Naive B cell (primary cell): ENCODE measurements at regions not wholly inside any gene's neighbourhood (a gene's known extent, or its start where the extent isn't known, plus 50 kb on each side); places are given as distances from the start of the nearest gene placed in this dataset.

ENCODE experiments used
- ATAC-seq, 2 donors: fragments of 150-1000 bp; cut with Tn5 transposase; 2 replicates each; pipeline ENCODE4 v1.10.0; 2021; ENCODE audit warnings: low read depth in 2 of 2, mild to moderate bottlenecking in 2 of 2, moderate library complexity in 2 of 2
- DNase-seq: peaks from one replicate; pipeline ENCODE4 v3.0.0; 2022
- H3K27ac Mint-ChIP-seq, 6 donors: one replicate each; pipeline ENCODE4 v1.8.0; 2020 to 2022; ENCODE audit warnings: mild to moderate bottlenecking in 6 of 6, mixed read lengths in 6 of 6, moderate library complexity in 5 of 6, inconsistent platforms in 2 of 6
- H3K27me3 Mint-ChIP-seq, 3 donors: one replicate each; pipeline ENCODE4 v1.8.0; 2021 to 2022; ENCODE audit warnings: mixed read lengths in 3 of 3, mild to moderate bottlenecking in 1 of 3
- H3K36me3 Mint-ChIP-seq, 2 donors: one replicate each; pipeline ENCODE4 v1.8.0; 2020 to 2022; ENCODE audit warnings: mixed read lengths in 2 of 2, inconsistent platforms in 1 of 2, mild to moderate bottlenecking in 1 of 2
- H3K4me1 Mint-ChIP-seq, 3 donors: one replicate each; pipeline ENCODE4 v1.8.0; 2020 to 2022; ENCODE audit warnings: mixed read lengths in 3 of 3, inconsistent platforms in 1 of 3, mild to moderate bottlenecking in 1 of 3, moderate library complexity in 1 of 3
- H3K4me3 Mint-ChIP-seq, 8 donors: one replicate each; pipeline ENCODE4 v1.8.0; 2020 to 2022; ENCODE audit warnings: mild to moderate bottlenecking in 8 of 8, mixed read lengths in 8 of 8, moderate library complexity in 8 of 8, inconsistent platforms in 2 of 8
- H3K9me3 Mint-ChIP-seq, 7 donors: one replicate each; pipeline ENCODE4 v1.8.0; 2020 to 2022; ENCODE audit warnings: mixed read lengths in 7 of 7, mild to moderate bottlenecking in 5 of 7, inconsistent platforms in 2 of 7, moderate library complexity in 1 of 7

GRCh38 chr2:172328103-172328841, 99.1 kb upstream of the ITGA6 start:
- H3K36me3 Mint-ChIP-seq = no peaks in the 10 kb centered on the region
- peaks cover 0 to 9% (median 0%) of the 10 kb centered on the region in 3 donors for H3K4me1 Mint-ChIP-seq
- H3K27ac Mint-ChIP-seq = no peak overlapping the region
- H3K4me3 Mint-ChIP-seq = no peak overlapping the region
- H3K9me3 Mint-ChIP-seq = peaks cover 0 to 3% (median 0%) of the 10 kb centered on the region in 7 donors
- peaks cover 0 to 3% (median 0%) of the 10 kb centered on the region in 3 donors for H3K27me3 Mint-ChIP-seq
- DNase-seq (no peak), ATAC-seq (no peak)

- DNase-seq (no peak), ATAC-seq (no peak)
- Mint-ChIP-seq H3K27me3 (peaks cover 0 to 3% (median 0%) of the 10 kb centered on the region in 3 donors), H3K36me3 (no peaks in the 10 kb centered on the region), H3K9me3 (peaks cover 0 to 3% (median 0%) of the 10 kb centered on the region in 7 donors), H3K4me3 (no peak overlapping the region), H3K4me1 (peaks cover 0 to 9% (median 0%) of the 10 kb centered on the region in 3 donors), H3K27ac (no peak overlapping the region)
These were observed 98.0 kb upstream of the ITGA6 start for GRCh38 chr2:172329416-172329773.

GRCh38 chr2:172329774-172330671, 97.4 kb upstream of the ITGA6 start:
- H3K27me3 Mint-ChIP-seq = peaks cover 0 to 3% (median 0%) of the 10 kb centered on the region in 3 donors
- no peak for DNase-seq
- no peaks in the 10 kb centered on the region for H3K36me3 Mint-ChIP-seq
- peak overlapping the region in 1 of 8 donors; percentile 26 for H3K4me3 Mint-ChIP-seq
- peaks cover 0 to 9% (median 0%) of the 10 kb centered on the region in 3 donors for H3K4me1 Mint-ChIP-seq
- H3K27ac Mint-ChIP-seq = no peak overlapping the region
- ATAC-seq = no peak
- peaks cover 0 to 3% (median 0%) of the 10 kb centered on the region in 7 donors for H3K9me3 Mint-ChIP-seq

GRCh38 chr2:172332507-172332906, 94.9 kb upstream of the ITGA6 start:
- Mint-ChIP-seq H3K27me3 (peaks cover 0 to 4% (median 0%) of the 10 kb centered on the region in 3 donors), H3K4me3 (no peak overlapping the region), H3K4me1 (peaks cover 0 to 9% (median 0%) of the 10 kb centered on the region in 3 donors), H3K27ac (no peak overlapping the region), H3K9me3 (peaks cover 0 to 3% (median 0%) of the 10 kb centered on the region in 7 donors), H3K36me3 (no peaks in the 10 kb centered on the region)
- ATAC-seq (no peak), DNase-seq (no peak)

- no peaks in the 10 kb centered on the region for H3K36me3 Mint-ChIP-seq
- ATAC-seq (no peak), DNase-seq (no peak)
- H3K27me3 Mint-ChIP-seq = peaks cover 0 to 3% (median 0%) of the 10 kb centered on the region in 3 donors
- no peak overlapping the region for H3K27ac Mint-ChIP-seq
- peaks cover 0 to 3% (median 0%) of the 10 kb centered on the region in 7 donors for H3K9me3 Mint-ChIP-seq
- no peak overlapping the region for H3K4me3 Mint-ChIP-seq
- H3K4me1 Mint-ChIP-seq = peaks cover 0 to 9% (median 0%) of the 10 kb centered on the region in 3 donors
These were observed 94.0 kb upstream of the ITGA6 start for GRCh38 chr2:172333235-172333977.

GRCh38 chr2:172333978-172334330, 93.4 kb upstream of the ITGA6 start:
- Mint-ChIP-seq H3K27ac (no peak overlapping the region), H3K4me1 (peaks cover 0 to 9% (median 0%) of the 10 kb centered on the region in 3 donors), H3K4me3 (peak overlapping the region in 1 of 8 donors; percentile 42), H3K27me3 (peaks cover 0 to 3% (median 0%) of the 10 kb centered on the region in 3 donors), H3K9me3 (peaks cover 0 to 3% (median 0%) of the 10 kb centered on the region in 7 donors), H3K36me3 (no peaks in the 10 kb centered on the region)
- ATAC-seq (no peak), DNase-seq (no peak)

GRCh38 chr2:172334988-172335387, 92.4 kb upstream of the ITGA6 start:
- Mint-ChIP-seq H3K9me3 (no peaks in the 10 kb centered on the region), H3K27ac (no peak overlapping the region), H3K4me1 (peaks cover 7 to 11% (median 9%) of the 10 kb centered on the region in 3 donors), H3K27me3 (peaks cover 0 to 6% (median 3%) of the 10 kb centered on the region in 3 donors), H3K36me3 (no peaks in the 10 kb centered on the region), H3K4me3 (no peak overlapping the region)
- no peak for DNase-seq
- ATAC-seq = no peak

GRCh38 chr2:172335736-172336135, 91.7 kb upstream of the ITGA6 start:
- Mint-ChIP-seq H3K9me3 (no peaks in the 10 kb centered on the region), H3K4me1 (peaks cover 14 to 16% (median 14%) of the 10 kb centered on the region in 3 donors), H3K27ac (no peak overlapping the region), H3K4me3 (no peak overlapping the region), H3K36me3 (no peaks in the 10 kb centered on the region), H3K27me3 (peaks cover 0 to 10% (median 3%) of the 10 kb centered on the region in 3 donors)
- no peak for DNase-seq
- ATAC-seq = no peak

- DNase-seq (no peak), ATAC-seq (no peak)
- Mint-ChIP-seq H3K27me3 (peaks cover 0 to 10% (median 3%) of the 10 kb centered on the region in 3 donors), H3K9me3 (no peaks in the 10 kb centered on the region), H3K4me3 (no peak overlapping the region), H3K36me3 (no peaks in the 10 kb centered on the region), H3K27ac (peak overlapping the region in 1 of 6 donors; percentile 13), H3K4me1 (peaks cover 14 to 16% (median 15%) of the 10 kb centered on the region in 3 donors)
These were observed 90.7 kb upstream of the ITGA6 start for GRCh38 chr2:172336681-172337080.

- ATAC-seq = no peak
These were observed 87.9 kb upstream of the ITGA6 start for GRCh38 chr2:172339371-172340010.

GRCh38 chr2:172340394-172340793, 87.0 kb upstream of the ITGA6 start:
- H3K27ac Mint-ChIP-seq = peak overlapping the region in 2 of 6 donors; percentile 1 to 12

More at GRCh38 chr2:172339371-172340010, 87.9 kb upstream of the ITGA6 start:
- peaks cover 3 to 15% (median 7%) of the 10 kb centered on the region in 3 donors for H3K27me3 Mint-ChIP-seq
- peaks cover 0 to 9% of the 10 kb centered on the region in 2 donors for H3K36me3 Mint-ChIP-seq
- no peak for DNase-seq
- peak overlapping the region in 7 of 8 donors; percentile 1 to 83 (median 54) for H3K4me3 Mint-ChIP-seq
- H3K9me3 Mint-ChIP-seq = peaks cover 0 to 14% (median 5%) of the 10 kb centered on the region in 7 donors
- peak overlapping the region in 1 of 6 donors; percentile 31 for H3K27ac Mint-ChIP-seq
- peaks cover 14 to 16% (median 15%) of the 10 kb centered on the region in 3 donors for H3K4me1 Mint-ChIP-seq

GRCh38 chr2:172342078-172342477, 85.3 kb upstream of the ITGA6 start:
- peaks cover 14 to 16% (median 15%) of the 10 kb centered on the region in 3 donors for H3K4me1 Mint-ChIP-seq

More at GRCh38 chr2:172340394-172340793, 87.0 kb upstream of the ITGA6 start:
- Mint-ChIP-seq H3K27me3 (peaks cover 2 to 15% (median 7%) of the 10 kb centered on the region in 3 donors), H3K36me3 (peaks cover 0 to 9% of the 10 kb centered on the region in 2 donors), H3K9me3 (peaks cover 0 to 17% (median 5%) of the 10 kb centered on the region in 7 donors), H3K4me1 (peaks cover 14 to 16% (median 15%) of the 10 kb centered on the region in 3 donors), H3K4me3 (peak overlapping the region in 6 of 8 donors; percentile 6 to 83 (median 54))
- ATAC-seq (no peak), DNase-seq (no peak)

More at GRCh38 chr2:172342078-172342477, 85.3 kb upstream of the ITGA6 start:
- no peak for ATAC-seq
- Mint-ChIP-seq H3K4me3 (no peak overlapping the region), H3K27me3 (peaks cover 0 to 15% (median 7%) of the 10 kb centered on the region in 3 donors), H3K36me3 (peaks cover 3 to 17% of the 10 kb centered on the region in 2 donors), H3K27ac (no peak overlapping the region), H3K9me3 (peaks cover 3 to 31% (median 5%) of the 10 kb centered on the region in 7 donors)
- no peak for DNase-seq
